Effector memory CD4-positive, alpha-beta T cell (primary cell): ENCODE measurements at regions not wholly inside any gene's neighbourhood (a gene's known extent, or its start where the extent isn't known, plus 50 kb on each side); places are given as distances from the start of the nearest gene placed in this dataset.

ENCODE experiments used
- DNase-seq, 3 donors: peaks; one replicate each; pipeline ENCODE4 v3.0.0-alpha.2; 2020
- H3K27ac ChIP-seq: 2 replicates; pipeline ENCODE4 v1.7.0; 2013; ENCODE audit warnings: mild to moderate bottlenecking, low read length, moderate library complexity; ENCODE audit not compliant: insufficient read depth, poor library complexity, severe bottlenecking
- H3K27me3 ChIP-seq: replicated peaks from 2 replicates; pipeline ENCODE4 v1.7.0; 2013; ENCODE audit warnings: mild to moderate bottlenecking, low read length; ENCODE audit not compliant: insufficient read depth, control insufficient read depth, poor library complexity, severe bottlenecking
- H3K36me3 ChIP-seq: 2 replicates; pipeline ENCODE4 v1.7.0; 2013; ENCODE audit warnings: mild to moderate bottlenecking, low read length, moderate library complexity; ENCODE audit not compliant: control insufficient read depth, insufficient read depth
- H3K4me1 ChIP-seq: 2 replicates; pipeline ENCODE4 v1.7.0; 2013; ENCODE audit warnings: low read length, mild to moderate bottlenecking; ENCODE audit not compliant: control insufficient read depth, insufficient read depth, poor library complexity, severe bottlenecking
- H3K4me3 ChIP-seq: 2 replicates; pipeline ENCODE4 v1.7.0; 2013; ENCODE audit warnings: low read length, low read depth, mild to moderate bottlenecking; ENCODE audit not compliant: insufficient read depth, poor library complexity, severe bottlenecking
- H3K9me3 ChIP-seq: 2 replicates; pipeline ENCODE4 v1.7.0; 2013; ENCODE audit warnings: mild to moderate bottlenecking, low read length, moderate library complexity; ENCODE audit not compliant: control insufficient read depth

DNA sequence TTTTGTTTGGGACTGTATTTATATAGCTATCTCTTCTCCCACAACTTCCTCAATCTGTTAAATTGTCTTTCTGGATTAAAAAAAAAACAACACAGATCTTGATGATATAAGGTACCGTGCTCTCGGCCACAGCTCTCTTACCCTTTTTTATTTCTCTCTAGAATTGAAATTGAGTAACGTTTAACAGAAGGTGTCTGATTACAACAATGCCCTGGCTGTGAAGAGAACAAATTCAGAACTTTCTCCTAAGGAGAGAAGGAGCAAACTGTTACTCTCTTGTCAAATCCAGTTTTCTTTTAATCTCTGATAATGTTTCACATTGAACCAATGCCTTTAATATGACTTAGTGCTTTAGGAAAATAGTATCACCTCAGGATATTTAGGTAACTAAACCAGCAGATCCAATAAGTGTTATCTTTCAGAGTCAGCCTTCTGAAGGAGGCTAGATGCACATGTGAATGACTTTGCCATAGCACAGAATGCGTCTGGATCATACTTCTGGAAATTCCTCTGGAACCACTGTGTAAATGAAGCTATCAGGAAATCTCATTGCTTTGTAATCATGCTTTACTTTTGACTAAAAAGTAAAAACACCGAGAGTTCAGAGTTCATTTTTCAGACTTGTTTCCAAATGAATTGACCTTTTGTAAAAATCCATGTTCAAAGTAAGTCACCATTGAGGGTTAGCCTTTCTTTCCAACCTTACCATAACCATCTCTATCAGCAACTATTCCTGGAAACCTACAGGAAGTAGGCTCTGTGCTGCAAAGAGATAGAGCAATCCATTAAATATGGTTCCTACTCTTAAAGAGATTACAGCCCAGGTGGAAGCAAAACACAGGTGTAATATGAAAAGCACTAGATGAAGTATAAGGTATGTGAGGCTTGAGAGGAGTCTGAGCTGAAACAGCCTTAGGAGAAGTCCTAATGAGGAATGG lies 147.0 kb upstream of the OSR1 start:
- DNase-seq: no peak
- H3K27ac ChIP-seq: no peak overlapping the region
- H3K4me1 ChIP-seq: no peaks in the 10 kb centered on the region
- no peak overlapping the region for H3K4me3 ChIP-seq
- H3K27me3 ChIP-seq: no peaks in the 10 kb centered on the region
- no peaks in the 10 kb centered on the region for H3K9me3 ChIP-seq
- H3K36me3 ChIP-seq: no peaks in the 10 kb centered on the region

DNA sequence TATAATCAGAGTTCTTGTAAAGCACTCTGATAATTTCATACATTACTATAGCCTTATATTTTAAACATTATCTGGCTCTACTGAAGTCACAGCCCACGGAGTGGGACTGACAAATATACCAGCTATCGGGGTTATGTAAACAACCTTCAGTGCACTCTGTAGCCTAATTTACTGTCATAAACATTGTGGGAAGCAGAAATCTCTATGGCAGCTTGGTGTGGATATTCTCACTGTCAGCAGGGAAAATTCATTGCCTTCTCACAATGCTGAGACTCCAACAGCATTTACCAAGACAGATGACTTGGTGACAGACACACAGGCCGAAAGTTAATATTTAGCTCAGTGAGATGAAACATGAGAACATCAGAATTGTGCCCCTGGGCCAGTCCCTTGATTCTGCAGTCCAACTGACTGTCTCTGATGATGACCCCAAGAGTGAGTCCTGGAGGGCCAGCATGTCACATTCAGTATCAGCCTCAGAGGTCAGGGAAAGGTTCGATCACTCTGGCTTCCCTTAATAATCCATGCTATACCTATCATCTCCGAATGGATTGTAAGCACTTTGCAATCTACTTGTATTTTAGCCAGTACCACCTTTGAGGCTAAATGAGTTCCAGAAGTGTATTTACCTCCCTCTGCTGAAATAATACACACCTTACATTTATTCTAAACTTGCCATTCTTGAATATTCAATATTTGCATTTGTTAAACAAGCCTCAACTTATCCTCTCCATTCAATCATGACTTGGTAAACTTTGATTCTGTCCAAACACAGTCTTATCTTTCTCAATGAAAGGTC lies 146.2 kb upstream of the OSR1 start:
- H3K4me3 ChIP-seq: no peak overlapping the region
- H3K9me3 ChIP-seq: no peaks in the 10 kb centered on the region
- no peak for DNase-seq
- no peaks in the 10 kb centered on the region for H3K4me1 ChIP-seq
- no peaks in the 10 kb centered on the region for H3K27me3 ChIP-seq
- no peaks in the 10 kb centered on the region for H3K36me3 ChIP-seq
- H3K27ac ChIP-seq: no peak overlapping the region

- Histone ChIP-seq H3K27me3 (no peaks in the 10 kb centered on the region), H3K4me1 (no peaks in the 10 kb centered on the region), H3K36me3 (no peaks in the 10 kb centered on the region), H3K27ac (no peak overlapping the region), H3K4me3 (no peak overlapping the region), H3K9me3 (no peaks in the 10 kb centered on the region)
- no peak for DNase-seq
These were observed 145.5 kb upstream of the OSR1 start for GRCh38 chr2:19503915-19504314.

DNA sequence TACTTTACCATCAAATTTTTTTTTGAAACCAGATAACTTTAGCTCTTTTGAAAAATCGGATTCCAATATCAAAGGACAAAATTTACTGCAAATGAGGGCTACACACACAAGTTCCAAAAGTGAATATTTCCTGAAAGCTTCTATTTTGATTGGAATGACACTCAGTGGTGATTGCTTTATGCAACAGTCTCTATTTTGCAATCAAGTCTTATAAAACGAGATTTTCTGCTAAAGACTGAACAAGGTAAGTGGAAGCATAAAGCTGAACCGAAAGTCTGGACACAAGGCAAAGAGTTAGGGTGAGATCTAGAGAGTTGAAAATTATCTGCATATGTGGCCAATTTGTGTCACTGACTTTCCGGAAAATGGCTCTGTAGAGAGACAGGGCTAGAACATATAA lies 145.0 kb upstream of the OSR1 start:
- DNase-seq: no peak
- Histone ChIP-seq H3K27me3 (no peaks in the 10 kb centered on the region), H3K36me3 (no peaks in the 10 kb centered on the region), H3K4me1 (no peaks in the 10 kb centered on the region), H3K4me3 (no peak overlapping the region), H3K27ac (no peak overlapping the region), H3K9me3 (no peaks in the 10 kb centered on the region)

DNA sequence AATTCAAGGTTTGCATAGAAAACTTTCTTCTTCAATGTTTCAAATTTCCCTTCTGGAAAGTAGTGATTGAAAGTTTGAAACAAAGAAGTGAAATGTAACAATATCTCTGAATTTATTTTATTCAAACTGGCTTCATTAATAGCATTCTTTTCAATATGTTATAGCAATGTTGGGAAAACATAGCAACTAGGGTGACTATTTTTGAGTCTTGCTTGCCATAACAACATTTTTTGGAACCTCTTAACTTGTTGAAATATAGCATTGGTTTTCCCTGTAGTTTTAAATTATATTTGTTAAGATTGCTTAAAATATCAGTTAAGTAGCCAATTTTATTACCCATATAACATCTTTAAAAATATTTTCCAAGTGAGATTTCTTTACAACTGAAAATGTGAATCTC lies 141.7 kb upstream of the OSR1 start:
- no peak overlapping the region for H3K27ac ChIP-seq
- no peak for DNase-seq
- no peak overlapping the region for H3K4me3 ChIP-seq

GRCh38 chr2:19496646-19497045 lies 138.2 kb upstream of the OSR1 start:
- DNase-seq: no peak
- H3K9me3 ChIP-seq: no peaks in the 10 kb centered on the region
- H3K4me3 ChIP-seq: no peak overlapping the region
- H3K27ac ChIP-seq: no peak overlapping the region
- H3K4me1 ChIP-seq: no peaks in the 10 kb centered on the region
- H3K36me3 ChIP-seq: no peaks in the 10 kb centered on the region
- no peaks in the 10 kb centered on the region for H3K27me3 ChIP-seq

More for the DNA sequence above, 141.7 kb upstream of the OSR1 start:
- no peaks in the 10 kb centered on the region for H3K4me1 ChIP-seq
- no peaks in the 10 kb centered on the region for H3K9me3 ChIP-seq
- H3K36me3 ChIP-seq: no peaks in the 10 kb centered on the region
- no peaks in the 10 kb centered on the region for H3K27me3 ChIP-seq

DNA sequence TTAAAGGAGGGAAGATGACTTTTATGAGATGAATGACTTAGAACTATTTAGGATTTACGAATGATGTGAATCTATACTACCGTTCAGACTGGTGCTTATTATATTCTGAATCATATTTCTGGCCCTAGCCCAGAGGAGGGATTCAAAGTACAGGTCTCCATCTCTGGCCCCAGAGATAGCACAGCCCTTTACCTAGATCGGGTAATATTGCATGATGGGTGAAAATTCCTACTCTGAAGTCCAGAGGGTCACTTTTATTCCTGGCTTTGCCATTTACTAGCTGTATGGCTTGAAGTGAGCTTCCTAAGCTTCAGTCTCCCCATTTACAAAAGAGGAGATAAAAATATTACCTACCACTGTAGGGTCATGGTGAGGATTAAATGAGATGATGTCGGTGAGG lies 135.8 kb upstream of the OSR1 start:
- Histone ChIP-seq H3K4me3 (no peak overlapping the region), H3K27ac (no peak overlapping the region), H3K9me3 (no peaks in the 10 kb centered on the region), H3K27me3 (no peaks in the 10 kb centered on the region), H3K4me1 (no peaks in the 10 kb centered on the region), H3K36me3 (no peaks in the 10 kb centered on the region)
- DNase-seq: no peak

GRCh38 chr2:19491796-19492195 lies 133.4 kb upstream of the OSR1 start:
- Histone ChIP-seq H3K36me3 (no peaks in the 10 kb centered on the region), H3K4me1 (no peaks in the 10 kb centered on the region), H3K9me3 (no peaks in the 10 kb centered on the region), H3K27ac (no peak overlapping the region), H3K4me3 (no peak overlapping the region), H3K27me3 (no peaks in the 10 kb centered on the region)
- no peak for DNase-seq

- Histone ChIP-seq H3K4me1 (no peaks in the 10 kb centered on the region), H3K27ac (no peak overlapping the region), H3K4me3 (no peak overlapping the region), H3K36me3 (no peaks in the 10 kb centered on the region), H3K9me3 (no peaks in the 10 kb centered on the region), H3K27me3 (no peaks in the 10 kb centered on the region)
- no peak for DNase-seq
These were observed 132.5 kb upstream of the OSR1 start for GRCh38 chr2:19490846-19491435.
